ENCODE measurements at regions not wholly inside any gene's neighbourhood (a gene's known extent, or its start where the extent isn't known, plus 50 kb on each side); places are given as distances from the start of the nearest gene placed in this dataset.

DNA sequence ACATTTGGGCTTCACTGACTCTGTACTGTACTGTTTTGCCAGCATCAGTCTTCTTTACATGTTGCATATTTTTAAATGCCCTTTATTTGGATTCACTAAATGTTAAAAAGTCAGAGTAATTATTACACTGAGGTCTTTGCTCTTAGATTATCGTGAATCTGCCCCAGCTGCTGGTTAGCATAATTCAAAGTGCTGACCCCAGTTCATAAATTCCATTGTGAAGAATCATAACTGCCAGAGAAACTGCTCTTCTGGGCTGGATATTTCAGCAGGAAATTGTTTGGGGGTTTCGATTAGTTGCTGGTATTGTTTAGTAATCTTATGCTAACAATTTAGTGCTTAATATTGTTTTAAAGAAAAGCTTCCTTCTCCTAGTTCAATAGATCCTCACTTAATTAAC, 682.1 kb upstream of the MAP3K7 start:
- Histone ChIP-seq H3K36me3 (ENCODE audit: control insufficient read depth in 4 of 4, insufficient read depth in 3 of 4, low read depth in 1 of 4, low read length in 3 of 4) (no peaks in the 10 kb centered on the region), H3K27ac (ENCODE audit: low read depth in 1 of 2, low read length in 2 of 2) (no peak overlapping the region), H3K9me3 (ENCODE audit: control insufficient read depth in 4 of 4, low read length in 3 of 4) (peaks cover 0 to 2% (median 0%) of the 10 kb centered on the region in 4 donors), H3K27me3 (ENCODE audit: control insufficient read depth in 4 of 4, insufficient read depth in 4 of 4, low read length in 3 of 4) (peaks cover 0 to 2% (median 0%) of the 10 kb centered on the region in 4 donors), H3K4me3 (ENCODE audit: low read depth in 1 of 3, low read length in 3 of 3) (no peak overlapping the region), H3K4me1 (ENCODE audit: control insufficient read depth in 4 of 4, insufficient read depth in 4 of 4, low read length in 3 of 4) (no peaks in the 10 kb centered on the region), H3K9ac (ENCODE audit: low read depth in 1 of 2, low read length in 2 of 2) (no peak overlapping the region)
- TF ChIP-seq, protein P1, sequence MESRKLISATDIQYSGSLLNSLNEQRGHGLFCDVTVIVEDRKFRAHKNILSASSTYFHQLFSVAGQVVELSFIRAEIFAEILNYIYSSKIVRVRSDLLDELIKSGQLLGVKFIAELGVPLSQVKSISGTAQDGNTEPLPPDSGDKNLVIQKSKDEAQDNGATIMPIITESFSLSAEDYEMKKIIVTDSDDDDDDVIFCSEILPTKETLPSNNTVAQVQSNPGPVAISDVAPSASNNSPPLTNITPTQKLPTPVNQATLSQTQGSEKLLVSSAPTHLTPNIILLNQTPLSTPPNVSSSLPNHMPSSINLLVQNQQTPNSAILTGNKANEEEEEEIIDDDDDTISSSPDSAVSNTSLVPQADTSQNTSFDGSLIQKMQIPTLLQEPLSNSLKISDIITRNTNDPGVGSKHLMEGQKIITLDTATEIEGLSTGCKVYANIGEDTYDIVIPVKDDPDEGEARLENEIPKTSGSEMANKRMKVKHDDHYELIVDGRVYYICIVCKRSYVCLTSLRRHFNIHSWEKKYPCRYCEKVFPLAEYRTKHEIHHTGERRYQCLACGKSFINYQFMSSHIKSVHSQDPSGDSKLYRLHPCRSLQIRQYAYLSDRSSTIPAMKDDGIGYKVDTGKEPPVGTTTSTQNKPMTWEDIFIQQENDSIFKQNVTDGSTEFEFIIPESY (IDR thresholded peaks at IDR 0.05): no peak
- TF ChIP-seq TAF1 (conservative IDR thresholded peaks at IDR 0.05) (no peak), RAD21 (IDR thresholded peaks at IDR 0.05) (no peak), EGR1 (IDR thresholded peaks at IDR 0.05; ENCODE audit: low read depth in 2 of 2) (no peak), NR2F2 (IDR thresholded peaks at IDR 0.05) (no peak), RXRA (IDR thresholded peaks at IDR 0.05) (no peak), HNF4G (IDR thresholded peaks at IDR 0.05) (no peak), HNF4A (conservative IDR thresholded peaks at IDR 0.05) (no peak)
- TF ChIP-seq, protein P2, sequence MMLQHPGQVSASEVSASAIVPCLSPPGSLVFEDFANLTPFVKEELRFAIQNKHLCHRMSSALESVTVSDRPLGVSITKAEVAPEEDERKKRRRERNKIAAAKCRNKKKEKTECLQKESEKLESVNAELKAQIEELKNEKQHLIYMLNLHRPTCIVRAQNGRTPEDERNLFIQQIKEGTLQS (IDR thresholded peaks at IDR 0.05): no peak
- no peak for DNase-seq (ENCODE audit: low spot score)
- WGBS: 56% methylated on average over 2 of the region's 2 CpGs

DNA sequence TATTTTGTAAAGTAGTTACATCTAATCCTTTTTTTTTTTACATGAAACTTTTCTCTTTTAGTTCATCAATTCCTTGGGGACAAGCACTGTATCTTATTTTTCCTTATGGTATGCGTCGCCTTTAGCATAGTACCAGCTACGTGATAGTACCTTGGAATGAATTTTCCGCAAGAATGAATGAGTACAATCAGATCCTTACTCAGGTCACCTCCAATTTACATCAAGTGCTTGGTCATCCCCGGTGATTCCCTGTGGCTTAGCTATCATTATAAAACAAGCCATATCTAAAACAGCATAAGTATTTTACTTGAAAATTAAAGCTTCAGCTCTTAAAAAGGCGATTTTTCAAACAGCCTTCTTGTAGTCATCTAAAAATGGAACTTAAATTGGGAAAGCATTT, 680.4 kb upstream of the MAP3K7 start:
- Histone ChIP-seq H3K9ac (ENCODE audit: low read depth in 1 of 2, low read length in 2 of 2) (no peak overlapping the region), H3K36me3 (ENCODE audit: control insufficient read depth in 4 of 4, insufficient read depth in 3 of 4, low read depth in 1 of 4, low read length in 3 of 4) (no peaks in the 10 kb centered on the region), H3K4me1 (ENCODE audit: control insufficient read depth in 4 of 4, insufficient read depth in 4 of 4, low read length in 3 of 4) (no peaks in the 10 kb centered on the region), H3K9me3 (ENCODE audit: control insufficient read depth in 4 of 4, low read length in 3 of 4) (peaks cover 0 to 2% (median 0%) of the 10 kb centered on the region in 4 donors), H3K27ac (ENCODE audit: low read depth in 1 of 2, low read length in 2 of 2) (no peak overlapping the region), H3K27me3 (ENCODE audit: control insufficient read depth in 4 of 4, insufficient read depth in 4 of 4, low read length in 3 of 4) (peaks cover 0 to 2% (median 0%) of the 10 kb centered on the region in 4 donors), H3K4me3 (ENCODE audit: low read depth in 1 of 3, low read length in 3 of 3) (no peak overlapping the region)
- no peak for DNase-seq (ENCODE audit: low spot score)
- 77% methylated on average over 6 of the region's 6 CpGs for WGBS
- TF ChIP-seq, protein P3, sequence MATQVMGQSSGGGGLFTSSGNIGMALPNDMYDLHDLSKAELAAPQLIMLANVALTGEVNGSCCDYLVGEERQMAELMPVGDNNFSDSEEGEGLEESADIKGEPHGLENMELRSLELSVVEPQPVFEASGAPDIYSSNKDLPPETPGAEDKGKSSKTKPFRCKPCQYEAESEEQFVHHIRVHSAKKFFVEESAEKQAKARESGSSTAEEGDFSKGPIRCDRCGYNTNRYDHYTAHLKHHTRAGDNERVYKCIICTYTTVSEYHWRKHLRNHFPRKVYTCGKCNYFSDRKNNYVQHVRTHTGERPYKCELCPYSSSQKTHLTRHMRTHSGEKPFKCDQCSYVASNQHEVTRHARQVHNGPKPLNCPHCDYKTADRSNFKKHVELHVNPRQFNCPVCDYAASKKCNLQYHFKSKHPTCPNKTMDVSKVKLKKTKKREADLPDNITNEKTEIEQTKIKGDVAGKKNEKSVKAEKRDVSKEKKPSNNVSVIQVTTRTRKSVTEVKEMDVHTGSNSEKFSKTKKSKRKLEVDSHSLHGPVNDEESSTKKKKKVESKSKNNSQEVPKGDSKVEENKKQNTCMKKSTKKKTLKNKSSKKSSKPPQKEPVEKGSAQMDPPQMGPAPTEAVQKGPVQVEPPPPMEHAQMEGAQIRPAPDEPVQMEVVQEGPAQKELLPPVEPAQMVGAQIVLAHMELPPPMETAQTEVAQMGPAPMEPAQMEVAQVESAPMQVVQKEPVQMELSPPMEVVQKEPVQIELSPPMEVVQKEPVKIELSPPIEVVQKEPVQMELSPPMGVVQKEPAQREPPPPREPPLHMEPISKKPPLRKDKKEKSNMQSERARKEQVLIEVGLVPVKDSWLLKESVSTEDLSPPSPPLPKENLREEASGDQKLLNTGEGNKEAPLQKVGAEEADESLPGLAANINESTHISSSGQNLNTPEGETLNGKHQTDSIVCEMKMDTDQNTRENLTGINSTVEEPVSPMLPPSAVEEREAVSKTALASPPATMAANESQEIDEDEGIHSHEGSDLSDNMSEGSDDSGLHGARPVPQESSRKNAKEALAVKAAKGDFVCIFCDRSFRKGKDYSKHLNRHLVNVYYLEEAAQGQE (IDR thresholded peaks at IDR 0.05): no peak
- TF ChIP-seq FOXA2 (IDR thresholded peaks at IDR 0.05): no peak
- no peak for TF ChIP-seq JUND (IDR thresholded peaks at IDR 0.05)
- no peak for TF ChIP-seq RAD21 (IDR thresholded peaks at IDR 0.05)
- no peak for TF ChIP-seq NR2F2 (IDR thresholded peaks at IDR 0.05)
- TF ChIP-seq TAF1 (conservative IDR thresholded peaks at IDR 0.05): no peak
- TF ChIP-seq GABPA (IDR thresholded peaks at IDR 0.05 in 1 of 2, conservative IDR thresholded peaks at IDR 0.05 in 1 of 2): no peak
- TF ChIP-seq RXRA (IDR thresholded peaks at IDR 0.05): no peak
- no peak for TF ChIP-seq EGR1 (IDR thresholded peaks at IDR 0.05; ENCODE audit: low read depth in 2 of 2)
- TF ChIP-seq, protein P2 (IDR thresholded peaks at IDR 0.05): no peak
- TF ChIP-seq HNF4G (IDR thresholded peaks at IDR 0.05): no peak
- TF ChIP-seq, protein P4, sequence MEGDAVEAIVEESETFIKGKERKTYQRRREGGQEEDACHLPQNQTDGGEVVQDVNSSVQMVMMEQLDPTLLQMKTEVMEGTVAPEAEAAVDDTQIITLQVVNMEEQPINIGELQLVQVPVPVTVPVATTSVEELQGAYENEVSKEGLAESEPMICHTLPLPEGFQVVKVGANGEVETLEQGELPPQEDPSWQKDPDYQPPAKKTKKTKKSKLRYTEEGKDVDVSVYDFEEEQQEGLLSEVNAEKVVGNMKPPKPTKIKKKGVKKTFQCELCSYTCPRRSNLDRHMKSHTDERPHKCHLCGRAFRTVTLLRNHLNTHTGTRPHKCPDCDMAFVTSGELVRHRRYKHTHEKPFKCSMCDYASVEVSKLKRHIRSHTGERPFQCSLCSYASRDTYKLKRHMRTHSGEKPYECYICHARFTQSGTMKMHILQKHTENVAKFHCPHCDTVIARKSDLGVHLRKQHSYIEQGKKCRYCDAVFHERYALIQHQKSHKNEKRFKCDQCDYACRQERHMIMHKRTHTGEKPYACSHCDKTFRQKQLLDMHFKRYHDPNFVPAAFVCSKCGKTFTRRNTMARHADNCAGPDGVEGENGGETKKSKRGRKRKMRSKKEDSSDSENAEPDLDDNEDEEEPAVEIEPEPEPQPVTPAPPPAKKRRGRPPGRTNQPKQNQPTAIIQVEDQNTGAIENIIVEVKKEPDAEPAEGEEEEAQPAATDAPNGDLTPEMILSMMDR (IDR thresholded peaks at IDR 0.05; ENCODE audit: low read depth, low read length, missing input control): no peak
- TF ChIP-seq, protein P5, sequence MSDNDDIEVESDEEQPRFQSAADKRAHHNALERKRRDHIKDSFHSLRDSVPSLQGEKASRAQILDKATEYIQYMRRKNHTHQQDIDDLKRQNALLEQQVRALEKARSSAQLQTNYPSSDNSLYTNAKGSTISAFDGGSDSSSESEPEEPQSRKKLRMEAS (IDR thresholded peaks at IDR 0.05): no peak
- TF ChIP-seq, protein P1 (IDR thresholded peaks at IDR 0.05): no peak
- no peak for TF ChIP-seq HNF4A (conservative IDR thresholded peaks at IDR 0.05)
- no peak for TF ChIP-seq SP1 (IDR thresholded peaks at IDR 0.05)
- no peak for TF ChIP-seq FOXA1 (IDR thresholded peaks at IDR 0.05)
- TF ChIP-seq YY1 (IDR thresholded peaks at IDR 0.05): no peak

Data from liver (tissue), 8 donors.